GM23338 (cell line): ENCODE measurements at regions not wholly inside any gene's neighbourhood (a gene's known extent, or its start where the extent isn't known, plus 50 kb on each side); places are given as distances from the start of the nearest gene placed in this dataset.

ENCODE experiments used
- ATAC-seq: fragments of 200-7000 bp; cut with Tn5 transposase; 3 replicates; pipeline ENCODE4 v1.9.1; 2020
- DNase-seq: peaks from one replicate; pipeline ENCODE4 v3.0.0-alpha.2; 2015; ENCODE audit warnings: low spot score
- H2AFZ ChIP-seq: fragments of 200-600 bp; sonication (generic); 2 replicates; pipeline ENCODE4 v1.8.0; 2016; ENCODE audit warnings: antibody characterized with exemption, mild to moderate bottlenecking, moderate library complexity
- H3F3A ChIP-seq: fragments of 200-600 bp; sonication (generic); replicated peaks from 2 replicates; pipeline ENCODE4 v1.8.0; 2017; ENCODE audit warnings: antibody characterized with exemption, mixed run types, low read depth
- H3K27ac ChIP-seq: fragments of 200-600 bp; sonication (generic); 2 replicates; pipeline ENCODE4 v1.6.1; 2016; ENCODE audit warnings: low read depth
- H3K27me3 ChIP-seq: fragments of 200-600 bp; sonication (generic); 2 replicates; pipeline ENCODE4 v1.8.0; 2016; ENCODE audit warnings: mild to moderate bottlenecking, mixed run types, moderate library complexity; ENCODE audit not compliant: insufficient read depth
- H3K36me3 ChIP-seq: fragments of 200-600 bp; sonication (generic); 2 replicates; pipeline ENCODE4 v1.8.0; 2016; ENCODE audit warnings: mild to moderate bottlenecking; ENCODE audit not compliant: insufficient read depth
- H3K4me1 ChIP-seq: fragments of 200-600 bp; sonication (generic); 2 replicates; pipeline ENCODE4 v1.8.0; 2016; ENCODE audit warnings: mild to moderate bottlenecking, moderate library complexity; ENCODE audit not compliant: insufficient read depth
- H3K4me2 ChIP-seq: fragments of 200-600 bp; sonication (generic); 2 replicates; pipeline ENCODE4 v1.7.1; 2017; ENCODE audit warnings: mixed run types
- H3K4me3 ChIP-seq: fragments of 200-600 bp; sonication (generic); 2 replicates; pipeline ENCODE4 v1.6.1; 2016; ENCODE audit warnings: mixed run types
- H3K79me2 ChIP-seq: fragments of 200-600 bp; sonication (generic); replicated peaks from 2 replicates; pipeline ENCODE4 v1.8.0; 2017; ENCODE audit warnings: mild to moderate bottlenecking; ENCODE audit not compliant: insufficient read depth
- H3K9me2 ChIP-seq: fragments of 200-600 bp; sonication (generic); 2 replicates; pipeline ENCODE4 v1.8.0; 2017; ENCODE audit not compliant: insufficient read depth
- H4K20me1 ChIP-seq: fragments of 200-600 bp; sonication (generic); replicated peaks from 2 replicates; pipeline ENCODE4 v1.8.0; 2017; ENCODE audit warnings: mild to moderate bottlenecking; ENCODE audit not compliant: insufficient read depth
- H3K27ac Mint-ChIP-seq: 2 replicates; pipeline ENCODE4 v1.8.0; 2020; ENCODE audit warnings: inconsistent platforms, mild to moderate bottlenecking, moderate library complexity, mixed read lengths
- H3K27me3 Mint-ChIP-seq: 3 replicates; pipeline ENCODE4 v1.8.0; 2022; ENCODE audit warnings: low read depth, mild to moderate bottlenecking, moderate library complexity, mixed read lengths, inconsistent platforms; ENCODE audit not compliant: insufficient read depth, poor library complexity
- H3K36me3 Mint-ChIP-seq: 3 replicates; pipeline ENCODE4 v1.8.0; 2021; ENCODE audit warnings: low read depth, mild to moderate bottlenecking, inconsistent platforms, moderate library complexity, mixed read lengths
- H3K4me1 Mint-ChIP-seq: 3 replicates; pipeline ENCODE4 v1.8.0; 2020; ENCODE audit warnings: mild to moderate bottlenecking, inconsistent platforms, mixed read lengths
- H3K4me3 Mint-ChIP-seq: 3 replicates; pipeline ENCODE4 v1.8.0; 2021; ENCODE audit warnings: moderate library complexity, mild to moderate bottlenecking, inconsistent platforms, mixed read lengths
- H3K9me3 Mint-ChIP-seq: 3 replicates; pipeline ENCODE4 v1.8.0; 2020; ENCODE audit warnings: moderate library complexity, mild to moderate bottlenecking, inconsistent platforms, mixed read lengths
- JUNB ChIP-seq: IDR thresholded peaks from one replicate; pipeline ENCODE4 v1.6.1; 2016; ENCODE audit warnings: antibody characterized with exemption; ENCODE audit not compliant: unreplicated experiment
- ZNF114 ChIP-seq: fragments of 250-450 bp; sonication (Bioruptor Pico); IDR thresholded peaks from 2 replicates; pipeline ENCODE4 v1.5.0; 2020; ENCODE audit warnings: mild to moderate bottlenecking, moderate library complexity
- ZNF331 ChIP-seq: fragments of 250-450 bp; sonication (Bioruptor Pico); IDR thresholded peaks from 2 replicates; pipeline ENCODE4 v1.5.0; 2020; ENCODE audit warnings: low read depth, mild to moderate bottlenecking, moderate library complexity
- TF ChIP-seq, protein P1 (sequence below): fragments of 250-450 bp; sonication (Bioruptor Pico); IDR thresholded peaks from 2 replicates; pipeline ENCODE4 v1.5.0; 2020; ENCODE audit warnings: mild to moderate bottlenecking, moderate library complexity
- TF ChIP-seq, protein P2 (sequence below): IDR thresholded peaks from 2 replicates; pipeline ENCODE4 v1.6.1; 2016; ENCODE audit warnings: antibody characterized with exemption

GRCh38 chr11:13115380-13115675 is 106.2 kb downstream of the RASSF10 start:
- no peak for ATAC-seq
- Mint-ChIP-seq H3K4me1 (peaks cover 19% of the 10 kb centered on the region; the same call in 2 of the 3 replicates), H3K4me3 (no peak overlapping the region), H3K27ac (no peak overlapping the region), H3K27me3 (no peaks in the 10 kb centered on the region), H3K9me3 (no peaks in the 10 kb centered on the region), H3K36me3 (no peaks in the 10 kb centered on the region)
- DNase-seq = no peak
- Histone ChIP-seq H4K20me1 (no peaks in the 10 kb centered on the region), H3K27me3 (no peaks in the 10 kb centered on the region), H3K79me2 (no peaks in the 10 kb centered on the region), H3K4me3 (no peak overlapping the region), H2AFZ (no peak overlapping the region), H3K27ac (no peak overlapping the region), H3K36me3 (no peaks in the 10 kb centered on the region), H3K9me2 (no peaks in the 10 kb centered on the region), H3K4me2 (no peak overlapping the region), H3K4me1 (peaks cover 4% of the 10 kb centered on the region), H3F3A (no peaks in the 10 kb centered on the region)
- TF ChIP-seq, protein P1, sequence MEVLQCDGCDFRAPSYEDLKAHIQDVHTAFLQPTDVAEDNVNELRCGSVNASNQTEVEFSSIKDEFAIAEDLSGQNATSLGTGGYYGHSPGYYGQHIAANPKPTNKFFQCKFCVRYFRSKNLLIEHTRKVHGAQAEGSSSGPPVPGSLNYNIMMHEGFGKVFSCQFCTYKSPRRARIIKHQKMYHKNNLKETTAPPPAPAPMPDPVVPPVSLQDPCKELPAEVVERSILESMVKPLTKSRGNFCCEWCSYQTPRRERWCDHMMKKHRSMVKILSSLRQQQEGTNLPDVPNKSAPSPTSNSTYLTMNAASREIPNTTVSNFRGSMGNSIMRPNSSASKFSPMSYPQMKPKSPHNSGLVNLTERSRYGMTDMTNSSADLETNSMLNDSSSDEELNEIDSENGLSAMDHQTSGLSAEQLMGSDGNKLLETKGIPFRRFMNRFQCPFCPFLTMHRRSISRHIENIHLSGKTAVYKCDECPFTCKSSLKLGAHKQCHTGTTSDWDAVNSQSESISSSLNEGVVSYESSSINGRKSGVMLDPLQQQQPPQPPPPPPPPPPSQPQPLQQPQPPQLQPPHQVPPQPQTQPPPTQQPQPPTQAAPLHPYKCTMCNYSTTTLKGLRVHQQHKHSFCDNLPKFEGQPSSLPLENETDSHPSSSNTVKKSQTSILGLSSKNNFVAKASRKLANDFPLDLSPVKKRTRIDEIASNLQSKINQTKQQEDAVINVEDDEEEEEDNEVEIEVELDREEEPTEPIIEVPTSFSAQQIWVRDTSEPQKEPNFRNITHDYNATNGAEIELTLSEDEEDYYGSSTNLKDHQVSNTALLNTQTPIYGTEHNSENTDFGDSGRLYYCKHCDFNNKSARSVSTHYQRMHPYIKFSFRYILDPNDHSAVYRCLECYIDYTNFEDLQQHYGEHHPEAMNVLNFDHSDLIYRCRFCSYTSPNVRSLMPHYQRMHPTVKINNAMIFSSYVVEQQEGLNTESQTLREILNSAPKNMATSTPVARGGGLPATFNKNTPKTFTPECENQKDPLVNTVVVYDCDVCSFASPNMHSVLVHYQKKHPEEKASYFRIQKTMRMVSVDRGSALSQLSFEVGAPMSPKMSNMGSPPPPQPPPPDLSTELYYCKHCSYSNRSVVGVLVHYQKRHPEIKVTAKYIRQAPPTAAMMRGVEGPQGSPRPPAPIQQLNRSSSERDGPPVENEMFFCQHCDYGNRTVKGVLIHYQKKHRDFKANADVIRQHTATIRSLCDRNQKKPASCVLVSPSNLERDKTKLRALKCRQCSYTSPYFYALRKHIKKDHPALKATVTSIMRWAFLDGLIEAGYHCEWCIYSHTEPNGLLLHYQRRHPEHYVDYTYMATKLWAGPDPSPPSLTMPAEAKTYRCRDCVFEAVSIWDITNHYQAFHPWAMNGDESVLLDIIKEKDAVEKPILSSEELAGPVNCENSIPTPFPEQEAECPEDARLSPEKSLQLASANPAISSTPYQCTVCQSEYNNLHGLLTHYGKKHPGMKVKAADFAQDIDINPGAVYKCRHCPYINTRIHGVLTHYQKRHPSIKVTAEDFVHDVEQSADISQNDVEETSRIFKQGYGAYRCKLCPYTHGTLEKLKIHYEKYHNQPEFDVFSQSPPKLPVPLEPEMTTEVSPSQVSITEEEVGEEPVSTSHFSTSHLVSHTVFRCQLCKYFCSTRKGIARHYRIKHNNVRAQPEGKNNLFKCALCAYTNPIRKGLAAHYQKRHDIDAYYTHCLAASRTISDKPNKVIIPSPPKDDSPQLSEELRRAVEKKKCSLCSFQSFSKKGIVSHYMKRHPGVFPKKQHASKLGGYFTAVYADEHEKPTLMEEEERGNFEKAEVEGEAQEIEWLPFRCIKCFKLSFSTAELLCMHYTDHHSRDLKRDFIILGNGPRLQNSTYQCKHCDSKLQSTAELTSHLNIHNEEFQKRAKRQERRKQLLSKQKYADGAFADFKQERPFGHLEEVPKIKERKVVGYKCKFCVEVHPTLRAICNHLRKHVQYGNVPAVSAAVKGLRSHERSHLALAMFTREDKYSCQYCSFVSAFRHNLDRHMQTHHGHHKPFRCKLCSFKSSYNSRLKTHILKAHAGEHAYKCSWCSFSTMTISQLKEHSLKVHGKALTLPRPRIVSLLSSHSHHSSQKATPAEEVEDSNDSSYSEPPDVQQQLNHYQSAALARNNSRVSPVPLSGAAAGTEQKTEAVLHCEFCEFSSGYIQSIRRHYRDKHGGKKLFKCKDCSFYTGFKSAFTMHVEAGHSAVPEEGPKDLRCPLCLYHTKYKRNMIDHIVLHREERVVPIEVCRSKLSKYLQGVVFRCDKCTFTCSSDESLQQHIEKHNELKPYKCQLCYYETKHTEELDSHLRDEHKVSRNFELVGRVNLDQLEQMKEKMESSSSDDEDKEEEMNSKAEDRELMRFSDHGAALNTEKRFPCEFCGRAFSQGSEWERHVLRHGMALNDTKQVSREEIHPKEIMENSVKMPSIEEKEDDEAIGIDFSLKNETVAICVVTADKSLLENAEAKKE (CRISPR knock-in tag) = no peak
- TF ChIP-seq ZNF331 (CRISPR knock-in tag) = no peak

DNA sequence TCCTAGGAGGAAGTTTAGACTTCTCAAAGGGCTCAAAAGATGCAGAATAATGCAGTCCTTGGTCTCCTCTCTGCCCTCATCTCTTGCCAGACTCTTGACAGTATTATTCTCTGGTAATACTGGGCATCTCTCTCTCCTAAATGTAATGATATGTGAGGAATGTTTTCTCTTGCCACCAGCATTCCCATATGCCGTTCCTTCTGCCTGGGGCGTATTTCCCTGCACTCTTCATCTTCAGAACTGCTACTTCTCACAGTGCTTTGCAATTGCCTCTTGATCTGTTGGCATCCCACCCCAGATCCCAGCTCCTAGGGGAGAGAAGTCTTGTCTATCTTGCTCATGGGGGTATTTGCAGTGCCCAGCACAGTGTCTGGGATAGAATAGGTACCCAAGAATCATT is 107.4 kb downstream of the RASSF10 start:
- H3K27ac ChIP-seq = no peak overlapping the region
- DNase-seq (no peak), ATAC-seq (no peak)
- no peaks in the 10 kb centered on the region for H3K27me3 ChIP-seq
- no peaks in the 10 kb centered on the region for H3K36me3 ChIP-seq
- Mint-ChIP-seq H3K9me3 (no peaks in the 10 kb centered on the region), H3K27me3 (no peaks in the 10 kb centered on the region), H3K36me3 (no peaks in the 10 kb centered on the region), H3K4me3 (no peak overlapping the region), H3K4me1 (peaks cover 20% of the 10 kb centered on the region; the same call in 2 of the 3 replicates), H3K27ac (no peak overlapping the region)
- H3K79me2 ChIP-seq = no peaks in the 10 kb centered on the region
- H3F3A ChIP-seq = no peaks in the 10 kb centered on the region
- no peaks in the 10 kb centered on the region for H3K9me2 ChIP-seq
- H2AFZ ChIP-seq = no peak overlapping the region
- no peaks in the 10 kb centered on the region for H4K20me1 ChIP-seq
- no peak overlapping the region for H3K4me2 ChIP-seq
- no peak overlapping the region for H3K4me3 ChIP-seq
- H3K4me1 ChIP-seq = peaks cover 4% of the 10 kb centered on the region
- TF ChIP-seq ZNF114 (CRISPR knock-in tag) (no peak), JUNB (no peak)
- TF ChIP-seq, protein P1 (CRISPR knock-in tag) = no peak
- TF ChIP-seq, protein P2, sequence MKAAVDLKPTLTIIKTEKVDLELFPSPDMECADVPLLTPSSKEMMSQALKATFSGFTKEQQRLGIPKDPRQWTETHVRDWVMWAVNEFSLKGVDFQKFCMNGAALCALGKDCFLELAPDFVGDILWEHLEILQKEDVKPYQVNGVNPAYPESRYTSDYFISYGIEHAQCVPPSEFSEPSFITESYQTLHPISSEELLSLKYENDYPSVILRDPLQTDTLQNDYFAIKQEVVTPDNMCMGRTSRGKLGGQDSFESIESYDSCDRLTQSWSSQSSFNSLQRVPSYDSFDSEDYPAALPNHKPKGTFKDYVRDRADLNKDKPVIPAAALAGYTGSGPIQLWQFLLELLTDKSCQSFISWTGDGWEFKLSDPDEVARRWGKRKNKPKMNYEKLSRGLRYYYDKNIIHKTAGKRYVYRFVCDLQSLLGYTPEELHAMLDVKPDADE = no peak
